SK-N-SH treated with all-trans-retinoic acid at 6 μM for 48 hours (cell line): ENCODE measurements at regions not wholly inside any gene's neighbourhood (a gene's known extent, or its start where the extent isn't known, plus 50 kb on each side); places are given as distances from the start of the nearest gene placed in this dataset.

Experiments used
- CSRNP3 ChIP-seq: fragments of 250-450 bp; sonication (Bioruptor Pico); IDR thresholded peaks from 2 replicates; pipeline ENCODE4 v1.5.1; 2021; ENCODE audit warnings: mild to moderate bottlenecking, moderate library complexity
- OSR1 ChIP-seq: fragments of 250-450 bp; sonication (Bioruptor Pico); IDR thresholded peaks from 2 replicates; pipeline ENCODE4 v1.8.0; 2022; ENCODE audit warnings: moderate library complexity, mild to moderate bottlenecking, inconsistent platforms
- POU6F1 ChIP-seq: fragments of 250-450 bp; sonication (Bioruptor Pico); IDR thresholded peaks from 2 replicates; pipeline ENCODE4 v1.8.0; 2021; ENCODE audit warnings: low read depth, mild to moderate bottlenecking, moderate library complexity, borderline replicate concordance
- RARB ChIP-seq: fragments of 250-450 bp; sonication (Bioruptor Pico); IDR thresholded peaks from 2 replicates; pipeline ENCODE4 v1.8.0; 2021; ENCODE audit warnings: mild to moderate bottlenecking, moderate library complexity
- ZC3H10 ChIP-seq: fragments of 250-450 bp; sonication (Bioruptor Pico); IDR thresholded peaks from 2 replicates; pipeline ENCODE4 v1.5.1; 2021; ENCODE audit warnings: mild to moderate bottlenecking, moderate library complexity
- ZNF565 ChIP-seq: fragments of 450-650 bp; formaldehyde crosslinking; conservative IDR thresholded peaks from 2 replicates; pipeline ENCODE4 v1.5.0; 2020; ENCODE audit warnings: low read depth, mild to moderate bottlenecking, moderate library complexity

GRCh38 chr6:141057761-141058160 lies 1075.0 kb upstream of the GJE1 start:
- TF ChIP-seq POU6F1 (no peak), CSRNP3 (no peak), ZNF565 (CRISPR knock-in tag) (no peak), ZC3H10 (CRISPR knock-in tag) (no peak), RARB (no peak), OSR1 (CRISPR knock-in tag) (no peak)
